Sigmoid colon (tissue), 4 donors: ENCODE measurements at regions not wholly inside any gene's neighbourhood (a gene's known extent, or its start where the extent isn't known, plus 50 kb on each side); places are given as distances from the start of the nearest gene placed in this dataset.

ENCODE experiments used
- POLR2A ChIP-seq, 2 donors: fragments of 450-650 bp; IDR thresholded peaks; one replicate each; pipeline ENCODE4 v1.6.1; 2016; ENCODE audit warnings: antibody characterized with exemption in 2 of 2, mild to moderate bottlenecking in 2 of 2, moderate library complexity in 2 of 2
- POLR2AphosphoS5 ChIP-seq, 4 donors: sonication (generic); formaldehyde crosslinking; IDR thresholded peaks; one replicate each; pipeline ENCODE4 v1.6.1; 2017; ENCODE audit warnings: antibody characterized with exemption in 4 of 4
- TF ChIP-seq, protein P1 (sequence below), 4 experiments: fragments of 450-650 bp in 3 of 4; fragments of 200-600 bp in 1 of 4; IDR thresholded peaks; one replicate each; pipeline ENCODE4 v1.5.1; 2016 to 2019; ENCODE audit warnings: antibody characterized with exemption in 4 of 4, mild to moderate bottlenecking in 3 of 4, moderate library complexity in 2 of 4

GRCh38 chr18:29531746-29532145, 1354.8 kb upstream of the CDH2 start:
- TF ChIP-seq, protein P1, sequence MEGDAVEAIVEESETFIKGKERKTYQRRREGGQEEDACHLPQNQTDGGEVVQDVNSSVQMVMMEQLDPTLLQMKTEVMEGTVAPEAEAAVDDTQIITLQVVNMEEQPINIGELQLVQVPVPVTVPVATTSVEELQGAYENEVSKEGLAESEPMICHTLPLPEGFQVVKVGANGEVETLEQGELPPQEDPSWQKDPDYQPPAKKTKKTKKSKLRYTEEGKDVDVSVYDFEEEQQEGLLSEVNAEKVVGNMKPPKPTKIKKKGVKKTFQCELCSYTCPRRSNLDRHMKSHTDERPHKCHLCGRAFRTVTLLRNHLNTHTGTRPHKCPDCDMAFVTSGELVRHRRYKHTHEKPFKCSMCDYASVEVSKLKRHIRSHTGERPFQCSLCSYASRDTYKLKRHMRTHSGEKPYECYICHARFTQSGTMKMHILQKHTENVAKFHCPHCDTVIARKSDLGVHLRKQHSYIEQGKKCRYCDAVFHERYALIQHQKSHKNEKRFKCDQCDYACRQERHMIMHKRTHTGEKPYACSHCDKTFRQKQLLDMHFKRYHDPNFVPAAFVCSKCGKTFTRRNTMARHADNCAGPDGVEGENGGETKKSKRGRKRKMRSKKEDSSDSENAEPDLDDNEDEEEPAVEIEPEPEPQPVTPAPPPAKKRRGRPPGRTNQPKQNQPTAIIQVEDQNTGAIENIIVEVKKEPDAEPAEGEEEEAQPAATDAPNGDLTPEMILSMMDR (IDR thresholded peaks at IDR 0.05) = no peak
- TF ChIP-seq POLR2AphosphoS5 (IDR thresholded peaks at IDR 0.05) = no peak
- TF ChIP-seq POLR2A (IDR thresholded peaks at IDR 0.05) = no peak
